Central memory CD8-positive, alpha-beta T cell (primary cell): ENCODE measurements at regions not wholly inside any gene's neighbourhood (a gene's known extent, or its start where the extent isn't known, plus 50 kb on each side); places are given as distances from the start of the nearest gene placed in this dataset.

Experiments used
- ATAC-seq: fragments of 150-1000 bp; cut with Tn5 transposase; replicated peaks from 2 replicates; pipeline ENCODE4 v1.10.0; 2022; ENCODE audit warnings: mild to moderate bottlenecking, moderate FRiP score, moderate number of reproducible peaks; ENCODE audit not compliant: poor library complexity, severe bottlenecking; ENCODE audit errors: extremely low read depth
- DNase-seq, 2 donors: peaks; one replicate each; pipeline ENCODE4 v3.0.0; 2021; ENCODE audit warnings: low spot score in 2 of 2
- H3K27ac Mint-ChIP-seq: one replicate; pipeline ENCODE4 v1.8.0; 2022; ENCODE audit warnings: low read depth, mild to moderate bottlenecking, moderate library complexity, mixed read lengths
- H3K27me3 Mint-ChIP-seq: one replicate; pipeline ENCODE4 v1.8.0; 2022; ENCODE audit warnings: mixed read lengths
- H3K36me3 Mint-ChIP-seq: one replicate; pipeline ENCODE4 v1.8.0; 2022; ENCODE audit warnings: mild to moderate bottlenecking, moderate library complexity, mixed read lengths; ENCODE audit not compliant: insufficient read depth
- H3K4me1 Mint-ChIP-seq: one replicate; pipeline ENCODE4 v1.8.0; 2022; ENCODE audit warnings: mixed read lengths
- H3K4me3 Mint-ChIP-seq: one replicate; pipeline ENCODE4 v1.8.0; 2022; ENCODE audit warnings: mild to moderate bottlenecking, moderate library complexity, mixed read lengths
- H3K9me3 Mint-ChIP-seq: one replicate; pipeline ENCODE4 v1.8.0; 2022; ENCODE audit warnings: mixed read lengths

DNA sequence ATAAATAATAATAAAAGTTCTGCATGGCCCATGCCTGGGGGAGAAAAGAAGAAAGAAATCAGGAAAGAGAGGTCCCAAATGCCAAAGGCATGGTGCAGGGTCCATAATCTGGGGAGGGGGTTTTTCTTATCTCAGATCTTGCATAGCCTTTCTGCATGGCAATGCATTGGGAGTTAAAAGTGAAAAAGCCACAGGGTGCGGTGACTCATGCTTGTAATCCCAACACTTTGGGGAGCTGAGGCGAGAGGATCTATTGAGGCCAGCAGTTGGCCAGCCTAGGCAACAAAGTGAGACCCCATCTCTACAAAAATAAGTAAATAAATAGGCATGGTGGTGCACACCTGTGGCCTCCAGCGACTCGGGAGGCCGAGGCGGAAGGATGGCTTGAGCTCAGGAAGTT lies 76.8 kb upstream of the GATA2 start:
- peaks cover 15% of the 10 kb centered on the region for H3K4me1 Mint-ChIP-seq
- DNase-seq (no peak), ATAC-seq (no peak)
- H3K4me3 Mint-ChIP-seq: no peak overlapping the region
- H3K27ac Mint-ChIP-seq: no peak overlapping the region
- no peaks in the 10 kb centered on the region for H3K9me3 Mint-ChIP-seq
- peaks cover 34% of the 10 kb centered on the region for H3K27me3 Mint-ChIP-seq
- H3K36me3 Mint-ChIP-seq: peaks cover 2% of the 10 kb centered on the region

- ATAC-seq (no peak), DNase-seq (no peak)
- no peaks in the 10 kb centered on the region for H3K9me3 Mint-ChIP-seq
- no peaks in the 10 kb centered on the region for H3K36me3 Mint-ChIP-seq
- no peak overlapping the region for H3K4me3 Mint-ChIP-seq
- H3K27me3 Mint-ChIP-seq: peaks cover 27% of the 10 kb centered on the region
- H3K4me1 Mint-ChIP-seq: peaks cover 15% of the 10 kb centered on the region
- H3K27ac Mint-ChIP-seq: no peak overlapping the region
Observed at GRCh38 chr3:128568602-128569490, 75.8 kb upstream of the GATA2 start.

DNA sequence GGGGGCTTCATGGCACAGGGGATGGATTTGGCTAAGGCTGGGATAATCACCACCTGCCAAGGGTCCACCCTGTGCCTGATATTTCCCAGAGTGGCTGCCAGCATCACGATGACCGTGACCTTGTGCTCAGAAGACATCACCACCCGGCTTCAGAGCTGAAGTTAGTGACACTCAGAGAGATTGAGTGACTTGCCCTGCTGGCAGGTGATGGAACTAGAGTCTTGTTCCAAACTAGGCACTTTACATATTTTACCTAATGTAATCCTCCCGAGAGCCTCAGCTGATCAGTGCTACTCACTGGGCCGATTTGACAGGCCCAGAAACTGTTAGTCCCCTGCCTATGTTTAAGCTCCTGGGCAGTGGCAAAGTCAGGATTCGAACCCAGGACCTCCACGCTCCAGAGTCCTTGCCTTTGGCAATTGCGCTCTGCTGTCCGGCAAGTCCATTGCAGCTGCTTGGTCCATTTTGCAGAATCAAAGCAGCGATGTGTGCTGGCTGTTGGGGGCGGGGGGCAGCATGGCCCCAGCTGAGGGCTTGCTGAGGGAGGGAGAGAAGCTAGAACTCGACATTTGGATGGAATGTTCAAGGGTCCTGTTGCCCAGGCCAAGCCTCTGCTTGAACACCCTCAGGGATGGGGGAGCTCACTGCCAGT lies 74.8 kb upstream of the GATA2 start:
- DNase-seq (no peak), ATAC-seq (no peak)
- peaks cover 6% of the 10 kb centered on the region for H3K4me1 Mint-ChIP-seq
- H3K27me3 Mint-ChIP-seq: peaks cover 18% of the 10 kb centered on the region
- H3K4me3 Mint-ChIP-seq: no peak overlapping the region
- H3K27ac Mint-ChIP-seq: no peak overlapping the region
- H3K36me3 Mint-ChIP-seq: no peaks in the 10 kb centered on the region
- H3K9me3 Mint-ChIP-seq: no peaks in the 10 kb centered on the region

DNA sequence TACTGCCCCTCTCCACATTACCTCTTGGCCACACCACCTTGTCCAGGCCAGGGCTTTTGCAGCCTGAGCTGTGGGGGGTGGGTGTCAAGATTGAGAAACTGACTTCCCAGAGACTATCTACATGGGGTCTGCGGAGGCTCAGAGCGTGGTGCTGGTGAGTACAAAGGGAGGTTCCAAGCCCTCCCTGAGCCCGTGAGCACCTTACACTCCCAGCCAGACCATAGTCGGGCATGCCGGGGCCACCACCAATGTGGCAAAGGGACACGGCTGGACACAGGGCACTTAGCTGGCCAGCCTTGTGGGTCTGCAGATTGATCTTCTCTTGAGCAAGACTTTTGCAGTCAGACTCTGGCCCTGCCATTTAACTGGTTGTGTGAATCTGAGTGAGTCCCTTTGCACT lies 74.1 kb upstream of the GATA2 start:
- no peak for ATAC-seq
- Mint-ChIP-seq H3K4me3 (no peak overlapping the region), H3K4me1 (no peaks in the 10 kb centered on the region), H3K27me3 (peaks cover 18% of the 10 kb centered on the region), H3K27ac (no peak overlapping the region), H3K36me3 (no peaks in the 10 kb centered on the region), H3K9me3 (no peaks in the 10 kb centered on the region)
- DNase-seq: no peak

DNA sequence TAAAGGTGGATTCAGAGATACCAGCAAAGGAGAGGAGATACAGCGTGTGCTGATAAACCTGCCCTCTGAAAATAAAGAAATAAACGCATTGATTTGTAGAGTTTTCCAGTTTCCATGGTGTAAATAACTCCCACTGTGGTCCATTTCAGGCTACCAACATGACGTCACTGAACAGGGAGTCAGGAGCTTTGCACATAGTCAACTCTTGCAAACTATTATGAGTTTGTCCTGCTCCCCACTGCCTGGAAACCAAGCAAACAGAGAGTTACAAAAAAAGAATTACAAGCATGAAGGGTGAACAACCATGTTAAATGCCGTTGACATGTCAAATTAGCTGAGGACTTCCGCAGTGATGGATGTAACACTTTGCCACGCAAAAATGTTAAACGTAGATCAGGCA lies 70.4 kb upstream of the GATA2 start:
- Mint-ChIP-seq H3K4me3 (no peak overlapping the region), H3K36me3 (no peaks in the 10 kb centered on the region), H3K9me3 (no peaks in the 10 kb centered on the region)

GRCh38 chr3:128561504-128561903 lies 68.5 kb upstream of the GATA2 start:
- H3K4me3 Mint-ChIP-seq: no peak overlapping the region
- H3K36me3 Mint-ChIP-seq: no peaks in the 10 kb centered on the region
- DNase-seq (no peak), ATAC-seq (no peak)
- no peak overlapping the region for H3K27ac Mint-ChIP-seq
- no peaks in the 10 kb centered on the region for H3K9me3 Mint-ChIP-seq
- H3K27me3 Mint-ChIP-seq: peaks cover 34% of the 10 kb centered on the region
- H3K4me1 Mint-ChIP-seq: no peaks in the 10 kb centered on the region

More for the DNA sequence above, 70.4 kb upstream of the GATA2 start:
- DNase-seq: no peak
- no peaks in the 10 kb centered on the region for H3K4me1 Mint-ChIP-seq
- H3K27me3 Mint-ChIP-seq: peaks cover 31% of the 10 kb centered on the region
- ATAC-seq: no peak
- H3K27ac Mint-ChIP-seq: no peak overlapping the region

GRCh38 chr3:128560768-128561167 lies 67.8 kb upstream of the GATA2 start:
- H3K4me3 Mint-ChIP-seq: no peak overlapping the region
- no peaks in the 10 kb centered on the region for H3K4me1 Mint-ChIP-seq
- no peak for DNase-seq
- H3K27ac Mint-ChIP-seq: no peak overlapping the region
- no peak for ATAC-seq
- peaks cover 39% of the 10 kb centered on the region for H3K27me3 Mint-ChIP-seq
- H3K9me3 Mint-ChIP-seq: no peaks in the 10 kb centered on the region
- H3K36me3 Mint-ChIP-seq: no peaks in the 10 kb centered on the region

DNA sequence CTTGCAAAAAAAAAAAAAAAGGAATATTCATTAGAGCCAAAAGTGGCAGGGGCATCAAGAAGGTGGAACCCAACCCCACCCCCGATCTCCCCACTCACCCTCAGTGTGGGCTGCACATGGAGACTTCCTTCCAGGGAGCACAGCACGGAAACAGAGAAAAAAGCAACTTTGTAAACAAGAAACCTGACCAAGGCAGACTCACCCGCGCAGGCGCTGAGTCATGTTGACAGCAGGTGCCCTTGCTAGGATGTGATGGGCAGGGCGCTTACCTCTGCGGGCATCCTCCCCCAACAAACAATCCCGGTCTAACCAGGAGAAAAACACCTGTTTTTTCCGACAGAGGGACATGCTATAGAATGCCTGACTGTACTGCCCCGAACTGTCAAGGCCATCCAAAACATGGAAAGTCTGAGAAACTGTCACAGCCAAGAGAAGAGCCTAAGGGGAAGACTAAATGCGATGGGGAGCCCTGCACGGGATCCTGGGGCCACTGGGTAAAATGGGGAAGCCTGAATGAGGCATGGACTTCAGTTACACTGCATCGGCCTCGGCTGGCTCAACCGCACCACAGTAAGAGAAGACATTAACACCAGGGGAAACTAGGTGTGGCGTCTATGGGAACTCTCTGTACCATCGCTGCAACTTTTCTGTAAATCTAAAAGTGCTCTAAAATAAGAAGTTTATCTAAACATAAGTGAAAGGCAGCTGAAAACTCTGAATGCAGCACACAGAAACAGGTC lies 66.7 kb upstream of the GATA2 start:
- DNase-seq: no peak
- ATAC-seq: no peak
- peaks cover 2% of the 10 kb centered on the region for H3K36me3 Mint-ChIP-seq
- H3K9me3 Mint-ChIP-seq: no peaks in the 10 kb centered on the region
- H3K27me3 Mint-ChIP-seq: peaks cover 41% of the 10 kb centered on the region
- H3K27ac Mint-ChIP-seq: no peak overlapping the region
- no peak overlapping the region for H3K4me3 Mint-ChIP-seq
- H3K4me1 Mint-ChIP-seq: no peaks in the 10 kb centered on the region

DNA sequence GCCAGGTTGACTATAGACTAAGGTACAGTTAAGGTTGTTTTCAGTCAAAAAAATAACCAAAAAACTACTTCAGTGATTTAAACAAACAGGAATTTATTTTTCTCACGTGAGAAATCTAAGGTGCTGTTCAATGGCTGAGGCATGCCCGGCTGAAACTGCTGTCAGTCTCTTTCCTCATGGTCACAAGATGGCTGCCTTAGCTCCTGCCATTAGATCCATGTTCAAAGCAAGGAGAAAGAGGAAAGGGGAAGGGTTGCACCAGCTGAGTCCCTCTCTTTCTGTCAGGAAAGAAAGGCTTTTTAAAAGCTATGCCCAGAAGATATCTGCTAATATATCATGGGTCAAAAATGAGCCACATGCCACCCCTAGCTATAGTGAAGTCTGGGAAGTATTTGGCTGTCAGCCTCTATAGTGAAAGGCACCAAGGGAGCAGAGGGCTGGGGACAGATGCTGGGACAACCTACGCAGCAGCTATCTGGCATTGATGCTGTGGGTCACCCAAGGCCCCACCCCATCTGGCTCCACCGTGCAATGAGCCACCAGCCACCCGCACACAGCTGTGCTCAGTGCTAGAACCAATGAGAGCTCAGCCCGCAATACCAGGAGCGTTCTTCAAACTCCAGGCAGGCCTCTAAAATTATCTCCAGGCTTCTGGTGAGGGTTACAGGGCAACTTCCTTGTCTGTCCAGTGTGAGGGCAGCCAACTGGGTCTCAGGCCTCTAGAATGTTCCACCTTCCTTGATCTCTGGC lies 64.7 kb upstream of the GATA2 start:
- H3K27me3 Mint-ChIP-seq: peaks cover 61% of the 10 kb centered on the region
- peaks cover 2% of the 10 kb centered on the region for H3K36me3 Mint-ChIP-seq
- DNase-seq: no peak
- no peaks in the 10 kb centered on the region for H3K9me3 Mint-ChIP-seq
- no peak overlapping the region for H3K27ac Mint-ChIP-seq
- H3K4me3 Mint-ChIP-seq: no peak overlapping the region
- H3K4me1 Mint-ChIP-seq: no peaks in the 10 kb centered on the region
- no peak for ATAC-seq

- Mint-ChIP-seq H3K36me3 (peaks cover 2% of the 10 kb centered on the region), H3K4me3 (no peak overlapping the region), H3K9me3 (no peaks in the 10 kb centered on the region), H3K27ac (no peak overlapping the region), H3K4me1 (no peaks in the 10 kb centered on the region), H3K27me3 (peaks cover 68% of the 10 kb centered on the region)
- DNase-seq (no peak), ATAC-seq (no peak)
Observed at GRCh38 chr3:128556907-128557306, 63.9 kb upstream of the GATA2 start.

DNA sequence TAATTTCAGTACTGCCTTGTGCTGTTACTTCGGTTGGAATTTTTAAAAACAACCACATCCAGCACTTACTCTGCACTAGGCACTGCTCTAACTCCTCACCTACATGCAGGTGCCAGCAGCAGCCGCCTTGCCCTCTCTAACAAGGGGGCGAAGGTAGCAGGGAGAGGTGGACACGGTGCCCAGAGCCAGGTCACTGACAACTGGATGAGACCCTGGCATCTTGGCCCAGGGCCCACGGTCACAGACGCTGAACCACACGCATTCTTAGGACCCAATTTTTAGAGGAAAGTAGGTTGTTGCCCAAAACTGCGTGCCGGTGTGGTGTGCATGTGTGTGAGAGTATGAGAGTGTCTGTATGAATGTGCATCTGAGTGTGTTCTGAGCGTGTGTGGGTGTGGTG lies 63.4 kb upstream of the GATA2 start:
- peaks cover 66% of the 10 kb centered on the region for H3K27me3 Mint-ChIP-seq
- no peaks in the 10 kb centered on the region for H3K9me3 Mint-ChIP-seq
- H3K4me1 Mint-ChIP-seq: no peaks in the 10 kb centered on the region
- no peak overlapping the region for H3K4me3 Mint-ChIP-seq
- H3K36me3 Mint-ChIP-seq: peaks cover 2% of the 10 kb centered on the region
- H3K27ac Mint-ChIP-seq: no peak overlapping the region
- DNase-seq (no peak), ATAC-seq (no peak)

- no peak overlapping the region for H3K4me3 Mint-ChIP-seq
- peaks cover 2% of the 10 kb centered on the region for H3K36me3 Mint-ChIP-seq
- H3K27me3 Mint-ChIP-seq: peaks cover 66% of the 10 kb centered on the region
- no peak overlapping the region for H3K27ac Mint-ChIP-seq
- DNase-seq (no peak), ATAC-seq (no peak)
- no peaks in the 10 kb centered on the region for H3K9me3 Mint-ChIP-seq
- no peaks in the 10 kb centered on the region for H3K4me1 Mint-ChIP-seq
Observed at GRCh38 chr3:128555841-128556240, 62.8 kb upstream of the GATA2 start.
